Panc1 (cell line): ENCODE measurements at regions not wholly inside any gene's neighbourhood (a gene's known extent, or its start where the extent isn't known, plus 50 kb on each side); places are given as distances from the start of the nearest gene placed in this dataset.

Experiments used
- POLR2AphosphoS5 ChIP-seq: IDR thresholded peaks from 2 replicates; pipeline ENCODE4 v1.6.1; 2012; ENCODE audit warnings: mild to moderate bottlenecking, low read depth, low read length, moderate library complexity
- TF ChIP-seq, protein P1 (sequence below): fragments of 450-650 bp; IDR thresholded peaks from 2 replicates; pipeline ENCODE4 v1.5.1; 2017; ENCODE audit warnings: mild to moderate bottlenecking

GRCh38 chr2:78701546-78701945 is 324.0 kb upstream of the REG3G start:
- TF ChIP-seq, protein P1, sequence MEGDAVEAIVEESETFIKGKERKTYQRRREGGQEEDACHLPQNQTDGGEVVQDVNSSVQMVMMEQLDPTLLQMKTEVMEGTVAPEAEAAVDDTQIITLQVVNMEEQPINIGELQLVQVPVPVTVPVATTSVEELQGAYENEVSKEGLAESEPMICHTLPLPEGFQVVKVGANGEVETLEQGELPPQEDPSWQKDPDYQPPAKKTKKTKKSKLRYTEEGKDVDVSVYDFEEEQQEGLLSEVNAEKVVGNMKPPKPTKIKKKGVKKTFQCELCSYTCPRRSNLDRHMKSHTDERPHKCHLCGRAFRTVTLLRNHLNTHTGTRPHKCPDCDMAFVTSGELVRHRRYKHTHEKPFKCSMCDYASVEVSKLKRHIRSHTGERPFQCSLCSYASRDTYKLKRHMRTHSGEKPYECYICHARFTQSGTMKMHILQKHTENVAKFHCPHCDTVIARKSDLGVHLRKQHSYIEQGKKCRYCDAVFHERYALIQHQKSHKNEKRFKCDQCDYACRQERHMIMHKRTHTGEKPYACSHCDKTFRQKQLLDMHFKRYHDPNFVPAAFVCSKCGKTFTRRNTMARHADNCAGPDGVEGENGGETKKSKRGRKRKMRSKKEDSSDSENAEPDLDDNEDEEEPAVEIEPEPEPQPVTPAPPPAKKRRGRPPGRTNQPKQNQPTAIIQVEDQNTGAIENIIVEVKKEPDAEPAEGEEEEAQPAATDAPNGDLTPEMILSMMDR = no peak
- TF ChIP-seq POLR2AphosphoS5 = no peak
